GM19238 (cell line): ENCODE measurements at regions not wholly inside any gene's neighbourhood (a gene's known extent, or its start where the extent isn't known, plus 50 kb on each side); places are given as distances from the start of the nearest gene placed in this dataset.

Experiments used
- DNase-seq: peaks from one replicate; pipeline ENCODE4 v3.0.0; 2011; ENCODE audit warnings: low spot score; ENCODE audit not compliant: insufficient read length

DNA sequence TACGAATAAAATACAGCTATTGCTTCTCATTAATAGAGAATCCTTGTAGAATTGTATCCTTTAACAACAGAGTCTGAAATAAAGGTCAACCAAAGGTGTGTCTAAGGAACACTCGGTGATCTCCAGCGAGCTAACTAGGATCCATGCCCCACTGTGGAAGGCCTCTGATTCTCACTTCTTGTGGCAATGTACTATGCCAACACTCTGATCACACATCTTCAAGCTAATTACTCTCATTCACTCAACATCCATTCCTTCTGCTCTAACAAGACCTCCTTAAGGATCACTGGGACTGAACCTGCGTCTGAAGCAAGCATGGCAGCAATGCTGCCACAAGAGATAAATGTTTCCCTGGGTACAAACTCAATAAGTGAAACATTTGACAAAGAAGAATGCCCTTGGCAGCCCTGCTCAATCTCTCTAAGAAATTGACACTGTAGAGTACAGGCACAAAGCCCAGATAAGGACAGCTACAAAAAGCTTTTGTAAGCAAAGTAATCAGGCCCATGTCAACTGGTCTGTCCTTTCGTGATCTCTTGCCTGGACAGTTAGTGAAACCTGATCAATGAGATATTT lies 74.6 kb upstream of the PARD3B start:
- DNase-seq, result no peak

DNA sequence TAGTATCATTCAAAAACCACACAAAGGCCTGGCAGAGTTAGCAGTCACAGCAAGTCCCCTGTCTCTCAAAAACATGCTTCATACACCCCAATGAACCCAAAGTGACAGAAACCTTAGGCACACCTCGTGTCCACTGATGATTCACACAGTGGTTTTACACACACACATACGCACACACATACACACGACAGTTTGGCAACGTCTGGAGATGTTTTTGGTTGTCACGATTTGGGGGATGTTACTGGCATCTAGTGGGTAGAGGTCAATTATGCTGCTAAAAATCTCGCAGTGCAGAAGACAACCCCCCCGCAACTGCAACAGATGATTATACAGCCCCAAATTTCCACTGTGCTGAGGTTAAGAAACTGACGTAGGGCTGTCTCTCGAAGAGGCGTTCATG lies 72.9 kb upstream of the PARD3B start:
- DNase-seq, result no peak

DNA sequence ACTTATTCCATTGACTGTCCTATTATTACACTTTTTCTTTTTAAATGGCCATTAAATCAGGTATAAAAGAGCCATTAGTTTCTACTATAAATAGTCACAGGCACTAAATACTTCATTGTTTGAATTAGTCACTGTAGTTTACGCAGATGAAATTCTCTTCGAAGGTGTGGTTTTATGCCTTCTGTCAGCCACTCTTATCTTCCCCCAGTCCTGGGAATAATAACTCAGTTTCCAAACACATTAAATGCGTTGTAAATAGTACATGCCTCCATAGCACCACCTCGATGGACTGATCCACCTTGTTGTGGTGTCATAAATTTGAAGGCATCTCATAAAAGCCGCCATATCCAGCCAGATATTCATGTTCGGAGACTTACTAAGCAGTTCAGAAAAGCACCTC lies 72.1 kb upstream of the PARD3B start:
- no peak for DNase-seq

DNA sequence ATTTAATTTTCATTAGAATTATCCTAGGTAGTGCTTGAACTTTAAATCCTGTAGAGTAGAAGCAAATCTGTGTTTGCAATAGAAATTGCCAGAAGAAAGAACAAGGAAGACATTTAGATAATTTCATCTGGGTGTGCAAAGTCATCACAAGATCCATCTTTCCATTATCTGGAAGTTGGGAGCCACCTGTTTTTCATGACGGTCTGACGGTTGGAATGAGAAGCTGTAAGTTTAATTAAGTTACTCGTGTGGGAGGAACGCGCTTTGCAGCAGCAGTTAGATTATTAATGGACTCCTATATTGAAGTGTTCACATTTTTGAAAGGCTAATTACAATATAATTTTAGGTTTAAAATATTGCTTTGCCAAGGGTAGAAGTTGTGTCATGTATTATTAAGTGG lies 69.9 kb upstream of the PARD3B start:
- DNase-seq, result no peak

DNA sequence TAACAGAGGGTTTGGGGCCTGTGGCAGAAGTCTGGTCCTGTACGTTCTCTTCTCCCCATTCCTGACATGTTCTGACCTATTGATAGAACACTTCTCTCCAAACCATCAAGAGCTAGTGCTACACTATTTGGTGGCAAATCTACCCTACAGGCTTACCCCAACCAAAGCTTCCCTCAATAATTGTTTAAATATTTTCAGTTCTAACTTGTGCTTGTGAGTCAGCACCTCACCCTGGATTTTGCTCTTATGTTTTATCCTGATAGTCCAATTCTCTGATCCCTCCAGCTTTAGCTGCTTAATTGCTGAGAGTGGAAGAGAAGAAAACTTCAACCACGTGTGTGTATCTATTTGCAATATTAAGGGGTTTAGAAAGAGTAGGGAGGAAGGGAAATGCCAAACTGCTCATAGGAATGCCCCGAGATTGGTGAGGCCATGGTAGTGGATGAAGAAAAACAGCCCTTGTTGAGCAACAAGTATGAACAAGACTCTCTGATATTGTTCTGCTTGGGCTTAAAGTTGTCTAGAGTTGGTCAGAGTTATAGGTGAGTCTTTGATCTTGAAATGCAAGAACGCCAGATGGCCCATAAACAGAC lies 67.8 kb upstream of the PARD3B start:
- DNase-seq, result no peak

DNA sequence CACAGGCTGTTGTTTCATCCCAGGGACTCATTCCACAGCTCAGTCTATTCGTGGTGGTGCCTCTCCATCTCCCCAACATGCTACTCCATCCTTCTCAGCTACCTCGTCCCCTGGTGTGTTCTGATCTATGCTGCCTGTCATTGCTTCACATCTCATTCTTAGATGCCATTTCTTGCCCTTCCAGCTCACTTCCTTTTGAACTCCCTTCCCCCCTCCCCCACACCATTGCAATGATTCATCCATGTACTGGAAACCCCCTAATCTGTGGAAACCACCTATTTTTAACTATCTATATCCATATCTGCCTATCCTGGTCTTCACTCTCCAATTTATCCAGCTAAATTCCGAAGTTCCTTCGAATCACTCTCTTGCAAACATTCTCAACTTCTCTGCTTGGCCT lies 65.7 kb upstream of the PARD3B start:
- DNase-seq, result no peak

DNA sequence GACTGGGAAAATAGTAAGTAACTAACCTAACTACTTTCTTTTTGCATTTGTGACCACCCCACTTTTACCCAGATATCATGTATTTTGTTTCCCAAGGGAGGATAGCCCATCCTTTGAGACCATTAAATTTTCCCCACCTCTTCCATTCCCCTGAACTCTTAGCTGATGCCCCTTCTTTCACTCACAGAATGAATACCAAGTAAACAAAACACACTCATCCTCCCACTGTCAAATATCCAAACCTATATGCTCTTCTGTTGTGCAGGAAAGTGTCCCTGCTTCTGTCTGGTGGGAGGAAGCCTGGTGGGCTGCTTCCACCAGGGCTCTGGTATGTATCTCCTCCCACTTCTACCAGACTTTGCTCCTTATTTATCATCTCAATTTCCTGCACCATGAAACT lies 64.6 kb upstream of the PARD3B start:
- DNase-seq, result no peak

DNA sequence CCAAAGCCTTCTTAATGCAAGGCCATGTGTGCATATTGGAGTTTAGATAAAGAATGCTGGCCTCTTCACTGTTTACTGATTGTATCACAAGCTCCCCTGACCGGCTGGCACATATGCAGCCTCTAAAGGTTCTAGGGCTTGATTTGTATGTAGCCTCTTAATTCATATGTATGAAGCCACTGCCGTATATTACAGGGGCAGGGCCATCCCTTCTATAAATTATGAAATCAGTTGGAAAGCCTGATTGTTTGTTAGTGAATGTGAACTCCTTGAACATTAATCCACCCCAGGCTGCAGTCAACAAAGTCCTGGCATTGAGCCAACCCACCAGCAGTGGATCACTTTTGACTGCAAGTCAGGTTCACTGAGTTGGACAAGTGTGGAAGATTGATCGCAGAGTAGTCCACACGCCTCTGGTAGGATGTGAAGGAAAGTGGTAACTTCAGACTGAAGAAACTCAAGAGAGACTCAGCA lies 61.6 kb upstream of the PARD3B start:
- no peak for DNase-seq

DNA sequence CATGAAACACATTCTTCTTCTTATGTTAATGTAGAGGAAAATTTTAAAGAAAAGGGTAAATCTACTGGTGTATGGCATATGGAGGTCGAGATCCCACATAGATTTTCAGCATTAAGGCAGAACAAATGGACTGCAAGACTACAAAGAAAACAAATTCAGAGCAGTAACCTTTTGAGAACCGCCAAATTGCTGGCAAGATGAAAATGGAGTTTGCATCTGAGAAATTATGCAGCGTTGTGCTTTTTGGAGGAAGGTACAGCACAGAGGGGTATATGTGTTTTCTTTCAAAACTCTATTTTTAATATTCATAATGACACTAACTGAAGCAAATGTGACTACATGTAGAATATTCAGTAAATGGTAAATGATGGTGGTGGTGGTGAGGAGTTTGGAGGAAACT lies 59.0 kb upstream of the PARD3B start:
- DNase-seq, result no peak

DNA sequence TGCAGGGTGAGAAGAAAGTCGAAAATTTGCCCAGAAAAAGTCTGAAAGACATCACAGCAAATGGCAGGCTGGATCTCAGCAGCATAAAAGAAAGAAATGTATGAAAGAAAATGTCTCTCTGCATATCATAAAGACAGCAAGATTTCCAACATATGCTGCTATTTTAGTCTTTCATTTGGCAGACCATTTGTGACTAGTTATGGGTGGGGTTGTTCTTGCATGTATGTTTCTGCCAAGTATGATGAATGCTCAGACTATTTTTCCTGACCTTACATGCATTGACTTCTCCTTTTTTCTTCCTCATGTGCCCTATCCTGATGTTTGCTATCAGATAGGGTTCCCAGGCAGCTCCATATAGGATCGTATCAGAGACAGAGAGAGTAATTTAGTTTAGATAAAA lies 58.5 kb upstream of the PARD3B start:
- no peak for DNase-seq

DNA sequence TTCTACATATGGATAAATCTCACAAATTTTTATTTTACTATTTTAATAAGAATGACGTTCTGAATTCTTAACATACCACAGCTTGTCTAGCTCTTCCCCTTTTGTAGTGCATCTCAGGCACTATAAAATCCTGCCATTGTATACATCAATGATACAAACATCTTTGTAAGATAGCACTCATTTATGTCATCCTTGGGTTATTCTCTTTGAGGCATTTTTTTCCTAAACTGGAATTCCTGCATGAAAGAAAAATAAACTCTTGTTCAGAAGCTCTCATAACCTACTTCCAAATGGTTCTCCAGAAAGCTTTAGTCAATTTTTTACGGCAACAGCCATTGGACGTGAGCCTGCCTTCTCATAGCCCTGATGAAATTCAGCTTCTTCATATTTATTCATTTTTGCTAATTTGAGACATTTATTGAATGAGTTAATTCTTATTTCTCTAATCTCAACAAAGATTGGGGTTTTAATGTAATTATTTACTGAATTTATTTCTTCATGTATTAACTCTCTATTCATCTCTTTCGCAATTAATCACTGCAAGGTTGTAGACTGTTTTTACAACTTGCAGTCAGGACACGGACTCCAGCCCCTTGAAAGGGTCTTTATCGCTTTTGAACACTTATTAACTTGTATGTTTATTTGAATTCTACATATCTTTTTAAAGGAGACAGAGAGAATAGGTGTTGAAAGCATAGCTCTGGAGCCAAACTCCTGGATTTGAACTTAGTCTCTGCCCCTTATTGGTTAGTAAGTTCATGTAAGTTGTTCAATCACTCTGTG lies 57.6 kb upstream of the PARD3B start:
- DNase-seq, result no peak

DNA sequence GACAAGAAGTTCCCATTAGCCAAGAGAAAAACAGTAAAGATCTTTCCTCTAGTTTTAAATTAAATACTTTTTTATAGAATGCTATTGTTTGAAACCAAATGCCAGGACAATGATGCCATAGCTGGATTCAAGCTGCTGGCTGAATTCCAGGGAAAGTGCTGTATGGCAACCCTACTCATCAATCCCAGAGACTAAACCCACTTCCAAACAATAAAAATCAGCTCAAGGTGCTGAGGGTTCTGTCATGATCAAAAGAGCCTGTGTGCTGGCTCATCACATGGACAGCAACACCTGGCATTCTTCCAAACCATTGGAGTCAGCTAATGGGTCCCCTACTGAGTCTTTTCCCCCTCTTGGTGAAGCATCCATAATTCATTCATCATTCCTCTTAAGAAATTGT lies 53.7 kb upstream of the PARD3B start:
- DNase-seq, result no peak

DNA sequence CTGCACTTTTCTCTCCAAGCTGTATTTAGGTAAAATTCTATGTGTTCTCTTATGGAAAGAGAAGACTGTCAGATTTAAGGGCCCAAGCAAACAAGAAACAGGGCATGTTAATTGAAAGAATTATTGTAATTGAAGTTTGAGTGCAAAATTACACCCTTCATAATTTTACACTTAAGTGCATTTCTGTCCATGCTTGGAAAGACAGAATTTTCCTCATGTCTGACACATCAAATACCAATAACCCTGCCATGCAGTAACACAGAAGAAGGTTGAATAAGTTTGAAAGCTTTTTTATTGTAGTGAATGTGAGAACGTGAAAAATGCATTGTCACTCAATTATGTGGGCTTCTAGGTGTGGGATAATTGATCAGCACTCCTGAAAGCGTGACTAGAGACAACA lies 52.9 kb upstream of the PARD3B start:
- DNase-seq, result no peak

DNA sequence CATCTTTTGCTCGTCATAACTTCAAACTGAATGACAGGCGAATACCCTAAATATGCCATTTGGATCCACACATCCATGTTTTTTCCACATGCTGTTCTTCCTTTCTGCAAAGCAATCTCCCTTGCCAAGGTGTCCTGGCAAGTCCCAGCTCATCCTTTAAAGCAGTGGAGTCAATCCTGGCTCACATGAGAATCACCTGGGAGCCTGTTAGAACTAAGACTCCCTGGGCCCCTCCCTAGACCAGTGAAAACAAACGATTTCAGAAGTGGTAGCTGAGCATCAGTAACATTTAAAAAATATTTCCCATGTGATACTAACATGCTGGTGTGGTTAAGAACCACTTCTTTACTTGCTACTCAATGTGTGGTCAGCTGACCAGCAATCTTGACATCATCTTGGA lies 50.6 kb upstream of the PARD3B start:
- no peak for DNase-seq

DNA sequence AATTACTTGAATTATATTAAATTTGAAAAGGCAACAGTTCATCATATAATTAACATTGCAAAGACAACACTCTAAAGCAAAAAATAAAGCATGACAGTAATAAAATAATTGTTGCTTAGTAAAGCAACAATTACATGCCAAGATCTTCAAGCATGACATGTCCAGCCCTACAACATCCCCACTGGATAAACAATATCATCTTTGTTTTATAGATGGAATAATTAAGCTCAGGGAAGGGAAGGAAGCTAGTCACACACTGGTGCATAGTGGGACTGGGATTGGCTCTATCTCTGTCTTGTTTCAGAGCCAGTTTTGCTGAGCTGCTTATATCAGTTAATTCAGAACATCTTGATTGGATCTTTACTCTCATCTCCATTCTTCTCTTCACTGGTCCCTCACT lies 49.9 kb upstream of the PARD3B start:
- no peak for DNase-seq
